DND-41 (cell line): ENCODE measurements at regions not wholly inside any gene's neighbourhood (a gene's known extent, or its start where the extent isn't known, plus 50 kb on each side); places are given as distances from the start of the nearest gene placed in this dataset.

Experiments
- ATAC-seq: fragments of 200-7000 bp; cut with Tn5 transposase; 3 replicates; pipeline ENCODE4 v1.9.1; 2021; ENCODE audit warnings: low read depth; ENCODE audit not compliant: insufficient read depth
- DNase-seq: peaks from one replicate; pipeline ENCODE4 v3.0.0-alpha.2; 2020
- H2AFZ ChIP-seq: 2 replicates; pipeline ENCODE4 v1.6.0; 2012; ENCODE audit warnings: low read depth, low read length
- H3K27ac ChIP-seq: 2 replicates; pipeline ENCODE4 v1.5.1; 2012; ENCODE audit warnings: low read length, inconsistent platforms
- H3K27me3 ChIP-seq: fragments of 200-600 bp; sonication (generic); 2 replicates; pipeline ENCODE4 v1.6.0; 2012; ENCODE audit warnings: low read length, mild to moderate bottlenecking, inconsistent platforms; ENCODE audit not compliant: insufficient read depth, poor library complexity
- H3K36me3 ChIP-seq: 2 replicates; pipeline ENCODE4 v1.5.1; 2012; ENCODE audit warnings: low read length, inconsistent platforms; ENCODE audit not compliant: insufficient read depth
- H3K4me1 ChIP-seq: 2 replicates; pipeline ENCODE4 v1.5.1; 2012; ENCODE audit warnings: mild to moderate bottlenecking, low read length; ENCODE audit not compliant: insufficient read depth
- H3K4me2 ChIP-seq: 2 replicates; pipeline ENCODE4 v1.6.0; 2012; ENCODE audit warnings: mild to moderate bottlenecking, moderate library complexity, low read length, inconsistent platforms; ENCODE audit not compliant: insufficient read depth
- H3K4me3 ChIP-seq, 2 experiments: fragments of 200-600 bp in 1 of 2; shearing (Covaris generic) in 1 of 2; 2 replicates each; pipeline ENCODE4 v1.5.1; 2012 to 2016; ENCODE audit warnings: inconsistent platforms in 2 of 2, low read length in 2 of 2, mild to moderate bottlenecking in 2 of 2, low read depth in 1 of 2, moderate library complexity in 1 of 2
- H3K79me2 ChIP-seq: 2 replicates; pipeline ENCODE4 v1.6.0; 2012; ENCODE audit warnings: low read length, inconsistent platforms; ENCODE audit not compliant: insufficient read depth
- H3K9ac ChIP-seq: 2 replicates; pipeline ENCODE4 v1.6.0; 2012; ENCODE audit warnings: low read depth, mild to moderate bottlenecking, inconsistent platforms, low read length, moderate library complexity
- H3K9me3 ChIP-seq: 2 replicates; pipeline ENCODE4 v1.5.1; 2012; ENCODE audit warnings: low read length, moderate library complexity, mild to moderate bottlenecking, inconsistent platforms; ENCODE audit not compliant: insufficient read depth, severe bottlenecking
- H4K20me1 ChIP-seq: 2 replicates; pipeline ENCODE4 v1.6.0; 2012; ENCODE audit warnings: low read length; ENCODE audit not compliant: insufficient read depth
- CTCF ChIP-seq: IDR thresholded peaks from 2 replicates; pipeline ENCODE4 v1.5.1; 2012; ENCODE audit warnings: borderline replicate concordance, low read length, moderate library complexity, mild to moderate bottlenecking; ENCODE audit not compliant: poor library complexity, severe bottlenecking; ENCODE audit errors: extremely low read depth
- EZH2 ChIP-seq: IDR thresholded peaks from 3 replicates; pipeline ENCODE4 v1.6.1; 2012; ENCODE audit warnings: borderline replicate concordance, low read depth, mild to moderate bottlenecking, moderate library complexity, low read length, inconsistent platforms; ENCODE audit not compliant: severe bottlenecking

DNA sequence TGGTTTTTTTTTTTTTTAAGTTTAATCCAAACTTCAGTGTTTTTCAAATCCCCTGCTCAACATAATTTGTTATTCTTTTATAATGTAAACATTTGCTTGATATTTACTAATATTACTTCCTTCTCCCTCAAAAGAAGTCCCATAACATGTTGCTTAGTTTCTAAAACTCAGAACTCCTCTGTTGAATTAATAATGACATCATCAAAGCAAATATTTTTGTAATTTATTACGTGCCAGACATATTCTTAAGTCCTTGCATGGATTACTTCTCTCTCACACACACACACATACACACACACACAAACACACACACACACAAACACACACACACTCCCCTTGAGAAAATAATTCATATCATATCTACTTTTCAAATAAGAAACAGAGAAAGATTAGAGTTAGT, 1432.3 kb upstream of the SPRY2 start:
- Histone ChIP-seq H3K9ac (no peak overlapping the region), H3K4me2 (no peak overlapping the region), H3K4me1 (no peaks in the 10 kb centered on the region), H3K27me3 (no peaks in the 10 kb centered on the region), H3K27ac (no peak overlapping the region), H3K9me3 (no peaks in the 10 kb centered on the region), H3K79me2 (no peaks in the 10 kb centered on the region), H3K4me3 (no peak overlapping the region), H2AFZ (no peak overlapping the region), H4K20me1 (no peaks in the 10 kb centered on the region), H3K36me3 (no peaks in the 10 kb centered on the region)
- ATAC-seq (no peak), DNase-seq (no peak)
- TF ChIP-seq CTCF: no peak

- no peak for DNase-seq
These were observed 1431.0 kb upstream of the SPRY2 start for GRCh38 chr13:81771951-81772350.

GRCh38 chr13:81770868-81771505, 1430.1 kb upstream of the SPRY2 start:
- Histone ChIP-seq H2AFZ (no peak overlapping the region), H3K36me3 (no peaks in the 10 kb centered on the region), H4K20me1 (no peaks in the 10 kb centered on the region), H3K9me3 (no peaks in the 10 kb centered on the region), H3K27ac (no peak overlapping the region), H3K4me2 (no peak overlapping the region), H3K27me3 (no peaks in the 10 kb centered on the region), H3K79me2 (no peaks in the 10 kb centered on the region), H3K4me3 (no peak overlapping the region), H3K9ac (no peak overlapping the region), H3K4me1 (no peaks in the 10 kb centered on the region)
- ATAC-seq: no peak
- no peak for DNase-seq
- TF ChIP-seq CTCF (no peak), EZH2 (no peak)

More at GRCh38 chr13:81771951-81772350, 1431.0 kb upstream of the SPRY2 start:
- Histone ChIP-seq H3K9me3 (no peaks in the 10 kb centered on the region), H4K20me1 (no peaks in the 10 kb centered on the region), H3K4me3 (no peak overlapping the region), H3K9ac (no peak overlapping the region), H3K36me3 (no peaks in the 10 kb centered on the region), H3K27ac (no peak overlapping the region), H3K27me3 (no peaks in the 10 kb centered on the region), H3K4me2 (no peak overlapping the region), H3K4me1 (no peaks in the 10 kb centered on the region), H2AFZ (no peak overlapping the region), H3K79me2 (no peaks in the 10 kb centered on the region)
- ATAC-seq: no peak
- TF ChIP-seq CTCF: no peak
- no peak for TF ChIP-seq EZH2

- Histone ChIP-seq H3K4me3 (no peak overlapping the region), H2AFZ (no peak overlapping the region), H3K4me1 (no peaks in the 10 kb centered on the region), H3K27ac (no peak overlapping the region), H3K36me3 (no peaks in the 10 kb centered on the region), H3K9me3 (no peaks in the 10 kb centered on the region), H3K27me3 (no peaks in the 10 kb centered on the region), H3K4me2 (no peak overlapping the region), H3K9ac (no peak overlapping the region), H3K79me2 (no peaks in the 10 kb centered on the region), H4K20me1 (no peaks in the 10 kb centered on the region)
- TF ChIP-seq CTCF (no peak), EZH2 (no peak)
- no peak for ATAC-seq
- no peak for DNase-seq
These were observed 1421.5 kb upstream of the SPRY2 start for GRCh38 chr13:81762449-81762848.
